Mononuclear cell (primary cell): ENCODE measurements at regions not wholly inside any gene's neighbourhood (a gene's known extent, or its start where the extent isn't known, plus 50 kb on each side); places are given as distances from the start of the nearest gene placed in this dataset.
"Not testable (repeated sequence)": the region's sequence is repeated elsewhere in the genome, so short reads cannot be mapped to it uniquely, and the experiment has no call there.

Experiments used
- H3K27me3 ChIP-seq: 2 replicates; pipeline ENCODE4 v1.6.0; 2011; ENCODE audit warnings: low read length, control low read depth; ENCODE audit not compliant: insufficient read depth
- H3K4me1 ChIP-seq: 2 replicates; pipeline ENCODE4 v1.5.1; 2011; ENCODE audit warnings: mild to moderate bottlenecking, low read length, control low read depth; ENCODE audit not compliant: insufficient read depth
- H3K4me3 ChIP-seq: 2 replicates; pipeline ENCODE4 v1.5.1; 2011; ENCODE audit warnings: mild to moderate bottlenecking, low read length, moderate library complexity
- H3K9me3 ChIP-seq: 2 replicates; pipeline ENCODE4 v1.5.1; 2011; ENCODE audit warnings: low read depth, mild to moderate bottlenecking, control low read depth, low read length

- no peaks in the 10 kb centered on the region for H3K4me1 ChIP-seq
- H3K4me3 ChIP-seq, result no peak overlapping the region
- H3K9me3 ChIP-seq, result no peaks in the 10 kb centered on the region
- no peaks in the 10 kb centered on the region for H3K27me3 ChIP-seq
Observed at GRCh38 chr6:4346659-4347333, 211.4 kb upstream of the ECI2 start.

DNA sequence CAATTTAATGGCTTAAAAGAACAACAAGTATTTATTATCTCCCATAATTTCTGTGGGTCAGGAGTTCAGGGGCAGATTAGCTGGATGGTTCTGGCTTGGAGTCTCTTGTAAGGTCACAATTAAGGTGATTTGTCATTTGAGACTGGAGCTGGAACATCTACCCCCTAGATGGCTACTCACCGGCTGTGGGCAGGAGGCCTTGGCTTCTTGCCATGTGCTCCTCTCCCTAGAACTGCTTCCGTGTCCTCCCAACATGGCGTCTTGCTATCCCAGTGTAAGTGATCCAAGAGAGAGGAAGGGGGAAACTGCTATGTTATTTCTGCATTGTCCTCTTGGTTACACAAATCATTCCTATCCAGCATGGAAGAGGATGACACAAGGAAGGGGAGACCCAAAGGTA is 210.2 kb upstream of the ECI2 start:
- Histone ChIP-seq H3K4me3 (no peak overlapping the region), H3K9me3 (no peaks in the 10 kb centered on the region), H3K4me1 (no peaks in the 10 kb centered on the region), H3K27me3 (no peaks in the 10 kb centered on the region)

DNA sequence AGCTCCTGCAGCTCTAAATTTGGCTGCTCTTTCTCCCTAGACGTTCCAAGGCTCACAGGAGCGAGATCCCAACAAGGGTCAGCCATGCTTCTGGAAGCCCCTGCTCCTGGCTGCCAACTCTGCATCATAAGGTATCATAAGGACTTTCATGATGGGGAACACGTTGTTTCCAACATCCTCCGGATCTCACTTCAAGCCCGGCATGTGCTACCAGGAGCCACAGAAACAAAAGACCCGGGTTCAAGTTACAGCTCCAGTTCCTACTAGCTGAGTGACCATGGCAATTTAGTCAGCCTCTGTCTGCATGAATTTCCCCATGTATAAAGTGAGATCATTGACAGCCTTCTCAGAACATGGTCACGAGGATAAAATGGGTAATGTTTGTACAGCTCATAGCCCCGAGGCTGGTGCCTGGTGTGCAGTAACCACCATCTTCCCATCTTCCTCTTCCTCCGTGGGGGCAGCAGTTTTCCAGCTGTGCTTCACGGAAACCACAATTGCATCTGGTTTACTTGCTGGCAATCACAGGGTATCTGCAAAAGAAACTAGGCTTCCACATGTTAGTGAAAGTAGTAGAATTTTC is 209.0 kb upstream of the ECI2 start:
- Histone ChIP-seq H3K4me3 (no peak overlapping the region), H3K4me1 (no peaks in the 10 kb centered on the region), H3K9me3 (no peaks in the 10 kb centered on the region), H3K27me3 (no peaks in the 10 kb centered on the region)

GRCh38 chr6:4342407-4343137 is 207.2 kb upstream of the ECI2 start:
- H3K4me3 ChIP-seq, result no peak overlapping the region
- H3K27me3 ChIP-seq, result no peaks in the 10 kb centered on the region
- H3K4me1 ChIP-seq, result no peaks in the 10 kb centered on the region
- no peaks in the 10 kb centered on the region for H3K9me3 ChIP-seq

- no peaks in the 10 kb centered on the region for H3K9me3 ChIP-seq
- H3K4me1 ChIP-seq, result no peaks in the 10 kb centered on the region
- no peaks in the 10 kb centered on the region for H3K27me3 ChIP-seq
- no peak overlapping the region for H3K4me3 ChIP-seq
Observed at GRCh38 chr6:4341078-4341797, 205.9 kb upstream of the ECI2 start.

GRCh38 chr6:4340544-4340943 is 205.2 kb upstream of the ECI2 start:
- Histone ChIP-seq H3K9me3 (no peaks in the 10 kb centered on the region), H3K27me3 (no peaks in the 10 kb centered on the region), H3K4me1 (no peaks in the 10 kb centered on the region), H3K4me3 (no peak overlapping the region)

GRCh38 chr6:4338884-4339283 is 203.5 kb upstream of the ECI2 start:
- Histone ChIP-seq H3K4me3 (no peak overlapping the region), H3K27me3 (no peaks in the 10 kb centered on the region), H3K4me1 (no peaks in the 10 kb centered on the region), H3K9me3 (no peaks in the 10 kb centered on the region)

- no peaks in the 10 kb centered on the region for H3K4me1 ChIP-seq
- H3K9me3 ChIP-seq, result no peaks in the 10 kb centered on the region
- H3K27me3 ChIP-seq, result no peaks in the 10 kb centered on the region
- no peak overlapping the region for H3K4me3 ChIP-seq
Observed at GRCh38 chr6:4336778-4337442, 201.5 kb upstream of the ECI2 start.

- Histone ChIP-seq H3K27me3 (no peaks in the 10 kb centered on the region), H3K4me1 (no peaks in the 10 kb centered on the region), H3K4me3 (no peak overlapping the region), H3K9me3 (no peaks in the 10 kb centered on the region)
Observed at GRCh38 chr6:4336084-4336483, 200.7 kb upstream of the ECI2 start.

DNA sequence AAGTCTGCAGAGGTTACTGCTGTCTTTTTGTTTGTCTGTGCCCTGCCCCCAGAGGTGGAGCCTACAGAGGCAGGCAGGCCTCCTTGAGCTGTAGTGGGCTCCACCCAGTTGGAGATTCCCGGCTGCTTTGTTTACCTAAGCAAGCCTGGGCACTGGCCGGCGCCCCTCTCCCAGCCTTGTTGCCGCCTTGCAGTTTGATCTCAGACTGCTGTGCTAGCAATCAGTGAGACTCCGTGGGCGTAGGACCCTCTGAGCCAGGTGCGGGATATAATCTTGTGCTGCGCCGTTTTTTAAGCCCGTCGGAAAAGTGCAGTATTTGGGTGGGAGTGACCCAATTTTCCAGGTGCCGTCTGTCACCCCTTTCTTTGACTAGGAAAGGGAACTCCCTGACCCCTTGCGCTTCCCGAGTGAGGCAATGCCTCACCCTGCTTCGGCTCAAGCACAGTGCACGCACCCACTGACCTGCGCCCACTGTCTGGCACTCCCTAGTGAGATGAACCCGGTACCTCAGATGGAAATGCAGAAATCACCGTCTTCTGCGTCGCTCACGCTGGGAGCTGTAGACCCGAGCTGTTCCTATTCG is 198.9 kb upstream of the ECI2 start:
- not testable (repeated sequence) for H3K4me1 ChIP-seq, H3K27me3 ChIP-seq, H3K4me3 ChIP-seq, H3K9me3 ChIP-seq

DNA sequence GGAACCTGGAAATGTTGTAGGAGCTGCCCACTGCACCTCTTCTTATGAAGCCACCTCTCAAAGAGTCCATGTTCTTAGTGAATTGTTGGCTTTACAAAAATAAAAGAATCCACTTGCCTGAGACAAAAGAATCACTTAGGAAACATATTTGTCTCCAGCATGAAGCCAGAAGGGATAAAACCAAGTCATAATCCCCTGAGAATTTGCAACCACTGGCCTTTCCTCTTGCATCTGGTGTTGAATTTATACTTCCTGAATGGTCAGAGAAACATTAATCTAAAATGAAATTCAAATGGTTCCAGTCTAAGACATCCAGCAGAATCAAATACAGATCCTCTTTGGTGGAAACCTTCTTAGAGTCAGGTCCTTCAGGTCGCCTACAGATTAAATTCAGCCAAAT is 192.5 kb upstream of the ECI2 start:
- H3K4me1 ChIP-seq, result no peaks in the 10 kb centered on the region
- H3K27me3 ChIP-seq, result no peaks in the 10 kb centered on the region
- no peaks in the 10 kb centered on the region for H3K9me3 ChIP-seq
- H3K4me3 ChIP-seq, result no peak overlapping the region

DNA sequence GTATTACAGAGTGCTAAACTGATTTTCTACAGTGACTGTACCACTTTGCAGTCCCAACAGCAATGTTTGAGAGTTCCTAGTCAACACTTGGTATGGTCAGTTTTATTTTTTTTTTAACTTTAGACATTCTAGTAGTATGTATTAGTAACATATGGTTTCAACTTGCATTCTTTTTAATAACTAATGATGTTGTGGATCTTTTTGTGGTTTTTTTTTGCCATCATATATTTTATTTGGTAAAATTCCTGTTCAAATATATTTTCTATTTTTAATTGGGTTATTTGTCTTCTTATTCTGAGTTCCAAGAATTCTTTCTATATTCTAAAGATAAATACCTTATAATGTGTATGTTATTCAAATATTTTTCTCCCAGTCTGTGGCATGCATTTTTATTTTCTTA is 189.4 kb upstream of the ECI2 start:
- H3K4me3 ChIP-seq, result no peak overlapping the region
- peaks cover 6% of the 10 kb centered on the region for H3K4me1 ChIP-seq
- H3K27me3 ChIP-seq, result no peaks in the 10 kb centered on the region
- no peaks in the 10 kb centered on the region for H3K9me3 ChIP-seq

DNA sequence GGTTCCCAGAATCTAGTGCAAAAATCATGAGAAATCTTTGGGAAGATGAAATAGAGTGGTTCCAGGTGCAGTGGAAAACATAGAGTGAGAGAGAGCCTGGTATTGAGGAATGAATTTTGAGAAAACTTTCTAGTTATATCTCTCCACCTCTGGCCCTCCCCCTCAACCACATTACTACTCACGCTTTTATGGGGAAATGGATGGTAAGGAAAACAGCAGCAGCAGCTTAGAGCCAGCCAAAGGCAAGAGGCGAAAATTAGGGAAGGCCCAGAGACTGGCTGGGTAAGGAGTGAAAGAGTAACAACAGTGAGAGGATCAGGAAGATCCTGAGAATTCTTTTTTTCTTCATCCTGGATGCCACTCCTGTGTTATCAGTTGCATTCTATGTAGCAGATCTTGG is 187.9 kb upstream of the ECI2 start:
- Histone ChIP-seq H3K4me3 (no peak overlapping the region), H3K27me3 (no peaks in the 10 kb centered on the region), H3K4me1 (peaks cover 6% of the 10 kb centered on the region), H3K9me3 (no peaks in the 10 kb centered on the region)

- peaks cover 9% of the 10 kb centered on the region for H3K4me1 ChIP-seq
- H3K27me3 ChIP-seq, result no peaks in the 10 kb centered on the region
- H3K4me3 ChIP-seq, result no peak overlapping the region
- H3K9me3 ChIP-seq, result no peaks in the 10 kb centered on the region
Observed at GRCh38 chr6:4322846-4323309, 187.5 kb upstream of the ECI2 start.
